Endothelial cell of umbilical vein (primary cell): ENCODE measurements at regions not wholly inside any gene's neighbourhood (a gene's known extent, or its start where the extent isn't known, plus 50 kb on each side); places are given as distances from the start of the nearest gene placed in this dataset.

Source experiments
- BruUV-seq: library from RNA; stranded (reverse); fragments of 400-500 nt; replicated peaks from 2 replicates; lab custom pipeline; 2021; lab: Mats Ljungman, UMichigan
- CTCF ChIA-PET: fragments of 300-600, 350-600 bp; sonication (Branson Sonifier 250); formaldehyde crosslinking; loops from one replicate; lab custom pipeline; 2021; ENCODE audit warnings: antibody characterized with exemption, inconsistent platforms; lab: Charles Lee
- POLR2A ChIA-PET: fragments of 300-600, 350-600 bp; sonication (Branson Sonifier 250); formaldehyde crosslinking; loops from one replicate; lab custom pipeline; 2021; ENCODE audit warnings: antibody characterized with exemption, inconsistent platforms; lab: Charles Lee
- DNase-seq: peaks from one replicate; pipeline ENCODE4 v3.0.0-alpha.2; 2011; ENCODE audit warnings: low read depth, low spot score
- FAIRE-seq: peaks from 2 replicates; lab custom pipeline; 2011; peaks lifted over from hg19 to GRCh38; lab: Jason Lieb, UNC
- H2AFZ ChIP-seq: 2 replicates; pipeline ENCODE4 v1.6.0; 2012; ENCODE audit warnings: low read depth, low read length, control low read depth, inconsistent platforms
- H3K27ac ChIP-seq: 2 replicates; pipeline ENCODE4 v1.5.1; 2011; ENCODE audit warnings: low read depth, mild to moderate bottlenecking, control low read depth, low read length, moderate library complexity; ENCODE audit not compliant: insufficient read depth
- H3K27me3 ChIP-seq, 2 experiments: 2 replicates each; pipeline versions ENCODE4 v1.6.0 to v1.6.1; 2011; ENCODE audit warnings: low read length in 2 of 2, mixed read lengths in 1 of 2; ENCODE audit not compliant: control insufficient read depth in 2 of 2, insufficient read depth in 2 of 2
- H3K36me3 ChIP-seq, 2 experiments: 2 replicates in 1 of 2; 3 replicates in 1 of 2; pipeline ENCODE4 v1.5.1; 2011; ENCODE audit warnings: low read length in 2 of 2, mild to moderate bottlenecking in 1 of 2, moderate library complexity in 1 of 2; ENCODE audit not compliant: control insufficient read depth in 2 of 2, insufficient read depth in 2 of 2; ENCODE audit errors: extremely low read depth in 1 of 2
- H3K4me1 ChIP-seq: 3 replicates; pipeline ENCODE4 v1.5.1; 2011; ENCODE audit warnings: mild to moderate bottlenecking, low read length; ENCODE audit not compliant: control insufficient read depth, insufficient read depth; ENCODE audit errors: extremely low read depth
- H3K4me2 ChIP-seq: 2 replicates; pipeline ENCODE4 v1.6.1; 2011; ENCODE audit warnings: low read length, control low read depth, mixed read lengths; ENCODE audit not compliant: insufficient read depth
- H3K4me3 ChIP-seq, 3 experiments: fragments of 200-600 bp in 1 of 3; sonication (generic), shearing (Covaris generic) in 1 of 3; replicated peaks in 1 of 3; 2 replicates each; pipeline ENCODE4 v1.5.1; 2011 to 2016; ENCODE audit warnings: control low read depth in 3 of 3, low read length in 3 of 3, mild to moderate bottlenecking in 2 of 3, inconsistent platforms in 1 of 3, low read depth in 1 of 3, moderate library complexity in 1 of 3; ENCODE audit not compliant: insufficient read depth in 1 of 3
- H3K79me2 ChIP-seq: 2 replicates; pipeline ENCODE4 v1.6.0; 2012; ENCODE audit warnings: low read length, inconsistent platforms; ENCODE audit not compliant: control insufficient read depth, insufficient read depth
- H3K9ac ChIP-seq: replicated peaks from 2 replicates; pipeline ENCODE3; 2011; ENCODE audit warnings: low read length, control low read depth; ENCODE audit not compliant: insufficient read depth; ENCODE audit errors: extremely low read depth
- H3K9me1 ChIP-seq: replicated peaks from 3 replicates; pipeline ENCODE4 v1.6.0; 2011; ENCODE audit warnings: mild to moderate bottlenecking, low read length; ENCODE audit not compliant: control insufficient read depth, insufficient read depth; ENCODE audit errors: extremely low read depth
- H3K9me3 ChIP-seq: replicated peaks from 2 replicates; pipeline ENCODE4 v1.5.1; 2012; ENCODE audit warnings: low read length, inconsistent platforms; ENCODE audit not compliant: control insufficient read depth, insufficient read depth
- H4K20me1 ChIP-seq: replicated peaks from 2 replicates; pipeline ENCODE3; 2011; ENCODE audit warnings: mild to moderate bottlenecking, low read length; ENCODE audit not compliant: control insufficient read depth, insufficient read depth; ENCODE audit errors: extremely low read depth
- EZH2 ChIP-seq: IDR thresholded peaks from 2 replicates; pipeline ENCODE4 v1.6.1; 2012; ENCODE audit warnings: borderline replicate concordance, low read depth, mild to moderate bottlenecking, moderate library complexity, low read length, inconsistent platforms; ENCODE audit not compliant: severe bottlenecking
- FOS ChIP-seq: IDR thresholded peaks from 2 replicates; pipeline ENCODE4 v1.6.1; 2011; ENCODE audit warnings: mild to moderate bottlenecking, low read length, moderate library complexity, borderline replicate concordance; ENCODE audit not compliant: insufficient read depth
- GATA2 ChIP-seq: IDR thresholded peaks from 2 replicates; pipeline ENCODE4 v1.7.0; 2011; ENCODE audit warnings: low read depth, mild to moderate bottlenecking, moderate library complexity, mixed read lengths, low read length; ENCODE audit not compliant: insufficient read length, insufficient read depth
- JUN ChIP-seq: IDR thresholded peaks from 2 replicates; pipeline ENCODE4 v1.6.1; 2011; ENCODE audit warnings: borderline replicate concordance, low read depth; ENCODE audit not compliant: insufficient read length, insufficient read depth
- MYC ChIP-seq: IDR thresholded peaks from one replicate; pipeline ENCODE4 v1.6.1; 2011; ENCODE audit warnings: mild to moderate bottlenecking, low read depth, low read length
- POLR2A ChIP-seq: IDR thresholded peaks from 2 replicates; pipeline ENCODE4 v1.6.1; 2012; ENCODE audit warnings: low read depth, mild to moderate bottlenecking, control low read depth, low read length
- POLR2AphosphoS5 ChIP-seq: IDR thresholded peaks from 2 replicates; pipeline ENCODE4 v1.6.1; 2012; ENCODE audit warnings: low read depth, mild to moderate bottlenecking, control low read depth, low read length, moderate library complexity; ENCODE audit not compliant: insufficient read depth
- dilution Hi-C: fragments of 300-500 bp; cut with MboI; formaldehyde crosslinking; loops from one replicate; pipeline ENCODE4 v1.15.0; 2019; ENCODE audit warnings: low sequenced_read_pairs; ENCODE audit not compliant: extremely low pct_ligation_motif_present
- intact Hi-C: fragments of 100-400 bp; cut with micrococcal nuclease; formaldehyde crosslinking; loops from one replicate; pipeline ENCODE4 v1.10.0; 2022
- TF ChIP-seq, protein P1 (sequence below): IDR thresholded peaks from 2 replicates; pipeline ENCODE4 v1.6.1; 2011; ENCODE audit not compliant: insufficient read depth, insufficient read length
- TF ChIP-seq, protein P2 (sequence below), 2 donors: IDR thresholded peaks; 1 replicate in 1 of 2; 2 replicates in 1 of 2; pipeline ENCODE4 v1.5.1; 2011; ENCODE audit warnings: low read length in 2 of 2, mild to moderate bottlenecking in 2 of 2, moderate library complexity in 2 of 2, control low read depth in 1 of 2, inconsistent platforms in 1 of 2, low read depth in 1 of 2; ENCODE audit not compliant: insufficient read depth in 1 of 2; ENCODE audit errors: extremely low read depth in 1 of 2

DNA sequence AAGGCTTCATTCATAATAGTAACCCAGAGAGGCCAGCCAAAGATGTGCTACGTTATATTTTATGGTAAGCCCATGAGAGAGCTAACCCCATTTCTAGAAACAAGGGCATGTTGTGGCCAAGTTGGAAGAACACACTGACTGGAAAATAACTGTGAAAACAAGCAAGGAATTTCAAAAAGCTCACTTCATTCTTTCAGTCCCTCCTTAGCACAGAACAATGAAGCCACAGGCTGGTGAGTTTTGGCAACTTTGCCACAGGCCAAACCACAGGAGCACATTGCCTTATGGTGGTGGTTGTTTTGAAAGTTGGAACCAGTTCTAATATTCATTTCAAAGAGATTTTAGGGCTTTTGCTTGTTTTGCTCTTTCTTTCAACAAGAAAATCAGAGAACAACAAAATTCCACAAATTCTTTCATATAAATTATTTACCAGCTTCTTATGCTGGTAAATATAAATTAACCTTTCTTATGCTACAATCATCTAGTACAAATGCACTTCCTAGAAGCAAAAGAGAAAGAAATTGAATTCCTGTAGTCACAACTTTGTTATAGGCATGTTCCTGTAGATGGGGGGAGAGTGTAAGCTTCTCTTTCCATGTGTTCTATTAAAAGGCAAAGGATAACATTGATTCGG is 225.4 kb upstream of the RFX3 start:
- TF ChIP-seq POLR2AphosphoS5 (no peak), EZH2 (no peak), POLR2A (no peak), FOS (no peak), MYC (no peak), GATA2 (no peak), JUN (no peak)
- TF ChIP-seq, protein P1, sequence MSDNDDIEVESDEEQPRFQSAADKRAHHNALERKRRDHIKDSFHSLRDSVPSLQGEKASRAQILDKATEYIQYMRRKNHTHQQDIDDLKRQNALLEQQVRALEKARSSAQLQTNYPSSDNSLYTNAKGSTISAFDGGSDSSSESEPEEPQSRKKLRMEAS, result no peak
- TF ChIP-seq, protein P2, sequence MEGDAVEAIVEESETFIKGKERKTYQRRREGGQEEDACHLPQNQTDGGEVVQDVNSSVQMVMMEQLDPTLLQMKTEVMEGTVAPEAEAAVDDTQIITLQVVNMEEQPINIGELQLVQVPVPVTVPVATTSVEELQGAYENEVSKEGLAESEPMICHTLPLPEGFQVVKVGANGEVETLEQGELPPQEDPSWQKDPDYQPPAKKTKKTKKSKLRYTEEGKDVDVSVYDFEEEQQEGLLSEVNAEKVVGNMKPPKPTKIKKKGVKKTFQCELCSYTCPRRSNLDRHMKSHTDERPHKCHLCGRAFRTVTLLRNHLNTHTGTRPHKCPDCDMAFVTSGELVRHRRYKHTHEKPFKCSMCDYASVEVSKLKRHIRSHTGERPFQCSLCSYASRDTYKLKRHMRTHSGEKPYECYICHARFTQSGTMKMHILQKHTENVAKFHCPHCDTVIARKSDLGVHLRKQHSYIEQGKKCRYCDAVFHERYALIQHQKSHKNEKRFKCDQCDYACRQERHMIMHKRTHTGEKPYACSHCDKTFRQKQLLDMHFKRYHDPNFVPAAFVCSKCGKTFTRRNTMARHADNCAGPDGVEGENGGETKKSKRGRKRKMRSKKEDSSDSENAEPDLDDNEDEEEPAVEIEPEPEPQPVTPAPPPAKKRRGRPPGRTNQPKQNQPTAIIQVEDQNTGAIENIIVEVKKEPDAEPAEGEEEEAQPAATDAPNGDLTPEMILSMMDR (IDR thresholded peaks at IDR 0.05; ENCODE audit: extremely low read depth in 1 of 2, insufficient read depth in 1 of 2, low read depth in 1 of 2, low read length in 2 of 2), result no peak
- BruUV-seq, result no TSS peak
- Histone ChIP-seq H3K9ac (no peak overlapping the region), H3K4me3 (no peak overlapping the region), H3K4me1 (no peaks in the 10 kb centered on the region), H3K27ac (no peak overlapping the region), H3K36me3 (no peaks in the 10 kb centered on the region), H2AFZ (no peak overlapping the region), H3K4me2 (no peak overlapping the region), H3K79me2 (no peaks in the 10 kb centered on the region), H3K9me3 (no peaks in the 10 kb centered on the region), H4K20me1 (no peaks in the 10 kb centered on the region), H3K9me1 (no peaks in the 10 kb centered on the region), H3K27me3 (no peaks in the 10 kb centered on the region)
- FAIRE-seq, result no peak
- dilution Hi-C loops, result no loop called here
- no peak for DNase-seq
- ChIA-PET CTCF (no interaction called here), POLR2A (no interaction called here)
- intact Hi-C loops, result no loop called here
